Activated CD4-positive, alpha-beta T cell treated with anti-CD3 and anti-CD28 coated beads for 48 hours (primary cell): ENCODE measurements at regions not wholly inside any gene's neighbourhood (a gene's known extent, or its start where the extent isn't known, plus 50 kb on each side); places are given as distances from the start of the nearest gene placed in this dataset.

Source experiments
- DNase-seq: peaks from one replicate; pipeline ENCODE4 v3.0.0-alpha.2; 2020

DNA sequence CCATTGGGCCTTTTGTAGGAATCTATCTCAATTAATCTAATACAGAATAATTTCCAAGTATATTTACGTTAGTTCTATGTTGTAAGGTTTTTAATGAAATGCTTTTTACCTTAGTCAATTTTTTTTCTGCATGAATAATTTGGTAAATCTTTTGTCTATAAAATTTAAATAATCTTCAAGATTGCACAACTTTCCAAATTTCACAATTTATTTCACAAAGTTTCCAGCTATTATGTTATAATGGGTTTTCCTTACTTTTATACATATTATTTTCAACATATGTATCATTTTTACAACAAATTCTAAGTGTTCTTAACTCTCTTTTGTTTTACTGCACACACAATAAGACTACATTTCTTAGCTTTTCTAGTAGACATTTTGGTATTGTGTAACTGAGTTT, 470.7 kb downstream of the ETV1 start:
- DNase-seq = no peak

DNA sequence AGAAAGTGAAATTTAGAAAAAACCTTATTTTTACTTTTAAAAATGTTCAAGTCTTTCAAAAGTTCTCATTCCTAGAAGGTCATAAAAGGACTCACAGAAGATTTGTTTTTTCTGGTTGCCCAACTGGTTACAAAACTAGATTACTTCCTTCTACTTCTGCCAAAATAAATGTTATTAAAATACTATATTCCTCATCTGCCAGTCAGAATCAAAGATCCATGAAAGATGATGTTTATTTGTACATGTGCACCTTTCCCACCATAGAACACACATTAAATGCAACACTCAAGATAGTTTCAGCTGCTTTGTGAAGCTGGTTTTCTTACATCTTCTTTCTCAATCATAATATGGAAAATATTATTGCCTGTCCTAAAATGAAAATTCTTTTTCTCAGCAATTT, 465.4 kb downstream of the ETV1 start:
- no peak for DNase-seq

DNA sequence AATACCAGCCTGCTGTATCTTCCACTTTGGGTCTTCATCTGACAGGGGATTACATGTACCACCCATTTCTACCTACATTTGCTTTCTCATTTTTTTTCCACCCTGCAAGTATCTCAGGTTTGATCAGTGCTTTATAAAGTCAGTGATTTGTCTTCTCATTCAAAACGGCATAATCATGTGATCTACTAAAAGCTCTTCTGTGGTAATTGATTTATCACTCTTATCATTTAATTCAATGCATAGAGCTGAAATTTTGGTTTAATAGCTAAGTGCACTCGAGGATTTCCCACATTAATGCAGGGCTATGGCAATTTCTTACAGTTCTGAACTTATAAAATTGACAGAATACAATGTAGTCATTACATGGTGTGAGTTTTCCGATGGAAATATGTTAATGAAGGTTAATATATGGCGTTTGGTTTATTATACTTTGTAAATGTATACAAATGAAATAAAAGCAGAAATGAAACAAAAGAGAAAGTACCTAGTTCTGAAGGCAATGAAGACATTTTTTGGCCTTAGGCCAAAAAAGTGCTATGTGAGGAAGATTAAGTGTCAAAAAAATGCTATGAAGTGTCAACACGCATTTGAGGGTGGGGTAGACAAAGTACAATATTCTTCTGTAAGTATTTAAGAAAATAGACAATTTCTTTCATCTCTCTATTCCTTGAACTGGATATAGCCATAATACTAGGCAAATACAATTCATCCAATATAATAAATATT, 457.3 kb downstream of the ETV1 start:
- no peak for DNase-seq

DNA sequence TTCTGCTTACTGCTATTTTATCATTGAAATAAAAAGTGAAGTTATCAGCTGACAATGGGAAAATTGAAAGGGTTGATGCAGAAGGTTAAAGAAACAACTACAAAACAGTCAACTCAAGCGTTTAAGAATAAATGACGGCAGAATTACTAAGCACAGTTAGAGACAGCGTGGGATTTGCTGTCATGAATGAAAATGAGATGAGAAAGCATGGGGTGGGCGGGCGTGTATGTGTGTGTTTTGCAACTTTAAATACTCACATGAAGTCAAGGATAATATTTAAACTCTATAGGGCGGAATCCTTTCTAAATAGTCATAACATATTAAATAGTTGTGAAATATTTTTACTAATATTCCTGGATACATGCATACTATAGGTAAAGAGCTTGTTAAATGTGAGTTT, 450.8 kb downstream of the ETV1 start:
- no peak for DNase-seq

- no peak for DNase-seq
These were observed 449.0 kb downstream of the ETV1 start for GRCh38 chr7:13540429-13540828.

- DNase-seq = no peak
These were observed 448.1 kb downstream of the ETV1 start for GRCh38 chr7:13541326-13541725.

- DNase-seq = no peak
These were observed 447.0 kb downstream of the ETV1 start for GRCh38 chr7:13542451-13542850.

DNA sequence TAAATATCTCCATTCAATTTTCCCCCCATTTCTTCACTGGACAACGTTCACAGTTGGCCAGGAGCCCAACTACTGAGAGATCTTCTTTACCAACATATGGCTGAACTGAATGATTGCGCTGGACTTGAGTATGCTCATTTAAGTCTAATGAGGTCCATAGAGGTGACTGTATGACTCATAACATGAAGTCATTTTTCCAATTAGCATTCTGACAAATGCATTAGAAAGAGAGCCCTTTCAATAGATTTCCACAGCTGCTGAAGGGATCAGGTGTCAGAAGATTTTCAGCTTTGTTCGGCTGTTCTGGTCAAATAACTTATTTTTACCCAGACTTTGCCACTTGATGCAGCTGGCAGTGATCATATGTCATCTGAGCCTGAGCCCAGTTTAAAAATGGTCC, 438.0 kb downstream of the ETV1 start:
- no peak for DNase-seq

DNA sequence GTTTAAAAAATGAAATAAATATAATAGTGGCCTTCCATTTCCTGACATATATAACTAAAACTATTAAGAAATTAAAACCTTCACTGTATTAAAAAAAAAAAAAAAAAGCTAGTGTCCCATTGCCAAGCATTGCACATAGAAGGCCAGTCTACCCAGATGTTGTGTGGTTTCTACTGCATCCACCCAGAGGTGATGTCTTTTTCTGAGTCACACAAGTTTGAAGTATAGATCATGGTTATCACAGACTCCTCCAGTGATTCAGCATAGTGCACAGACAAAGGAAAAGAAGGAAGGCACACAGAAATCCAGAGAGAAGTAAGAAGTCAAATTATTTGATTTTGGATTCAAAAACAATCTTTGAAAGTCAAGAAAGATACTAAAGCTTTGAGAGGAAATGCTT, 429.0 kb downstream of the ETV1 start:
- no peak for DNase-seq

- no peak for DNase-seq
These were observed 426.2 kb downstream of the ETV1 start for GRCh38 chr7:13563257-13563656.

DNA sequence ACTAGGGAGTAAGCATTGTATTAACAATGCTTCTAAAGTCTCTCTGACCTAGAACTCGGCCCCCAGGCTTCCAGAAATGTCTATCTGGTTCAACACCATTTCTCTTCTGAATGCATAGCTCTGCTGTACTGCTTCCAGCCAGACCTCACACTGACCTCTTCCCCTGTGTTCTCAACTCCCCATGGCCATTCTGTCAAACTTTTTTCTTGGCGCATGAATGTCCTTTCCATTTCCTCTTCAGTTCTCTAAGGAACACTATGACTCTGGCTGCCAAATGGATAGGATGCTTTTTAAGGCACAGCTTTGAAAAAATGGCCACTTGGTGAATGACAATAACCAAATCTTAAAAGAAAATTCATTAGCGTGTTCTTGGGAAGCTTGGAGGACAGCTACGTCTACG, 425.8 kb downstream of the ETV1 start:
- DNase-seq = no peak

- DNase-seq = no peak
These were observed 411.8 kb downstream of the ETV1 start for GRCh38 chr7:13577566-13578145.

GRCh38 chr7:13578294-13578693, 411.2 kb downstream of the ETV1 start:
- no peak for DNase-seq

- DNase-seq = no peak
These were observed 408.4 kb downstream of the ETV1 start for GRCh38 chr7:13581097-13581496.

GRCh38 chr7:13593854-13594253, 395.6 kb downstream of the ETV1 start:
- no peak for DNase-seq

- DNase-seq = no peak
These were observed 387.4 kb downstream of the ETV1 start for GRCh38 chr7:13602036-13602435.

DNA sequence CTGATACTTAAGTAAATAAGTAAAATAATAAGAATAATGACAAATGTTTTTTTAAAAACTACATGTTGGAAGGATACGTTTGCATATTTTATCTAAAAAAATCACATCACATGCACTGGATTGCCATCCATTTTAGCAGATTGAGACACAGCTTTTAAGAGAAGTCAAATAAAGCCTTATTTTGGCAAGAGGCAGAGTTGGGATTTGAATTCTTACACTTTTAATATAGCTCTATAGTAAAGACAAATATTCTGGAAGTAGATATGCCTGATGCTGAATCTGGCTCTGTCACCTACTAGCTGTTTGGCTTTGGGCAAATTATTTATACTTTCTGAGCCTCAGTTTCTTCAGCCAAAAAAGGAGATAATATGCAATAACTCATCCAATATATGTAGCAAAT, 386.4 kb downstream of the ETV1 start:
- no peak for DNase-seq

GRCh38 chr7:13603661-13604060, 385.8 kb downstream of the ETV1 start:
- no peak for DNase-seq

- no peak for DNase-seq
These were observed 385.3 kb downstream of the ETV1 start for GRCh38 chr7:13604178-13604577.

DNA sequence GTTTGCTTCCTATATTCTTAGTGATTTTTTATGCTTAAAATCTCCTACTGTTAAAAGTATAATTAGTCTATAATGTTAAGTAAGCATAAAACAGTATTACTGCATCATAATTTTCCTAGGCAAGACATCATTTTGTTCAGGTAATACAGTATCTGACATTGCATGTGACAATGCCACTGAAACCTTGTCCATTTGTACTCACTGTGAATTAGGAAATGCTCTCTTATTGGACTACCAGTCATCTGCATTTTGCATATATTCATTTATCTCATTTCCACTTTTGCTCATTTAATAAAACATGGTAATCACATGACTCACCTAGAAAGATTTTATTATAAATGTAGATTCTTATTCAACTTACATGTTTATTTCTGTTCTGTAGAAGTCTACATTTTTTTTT, 379.1 kb downstream of the ETV1 start:
- DNase-seq = no peak

GRCh38 chr7:13615679-13616078, 373.8 kb downstream of the ETV1 start:
- DNase-seq = no peak

- no peak for DNase-seq
These were observed 362.0 kb downstream of the ETV1 start for GRCh38 chr7:13627455-13627854.

DNA sequence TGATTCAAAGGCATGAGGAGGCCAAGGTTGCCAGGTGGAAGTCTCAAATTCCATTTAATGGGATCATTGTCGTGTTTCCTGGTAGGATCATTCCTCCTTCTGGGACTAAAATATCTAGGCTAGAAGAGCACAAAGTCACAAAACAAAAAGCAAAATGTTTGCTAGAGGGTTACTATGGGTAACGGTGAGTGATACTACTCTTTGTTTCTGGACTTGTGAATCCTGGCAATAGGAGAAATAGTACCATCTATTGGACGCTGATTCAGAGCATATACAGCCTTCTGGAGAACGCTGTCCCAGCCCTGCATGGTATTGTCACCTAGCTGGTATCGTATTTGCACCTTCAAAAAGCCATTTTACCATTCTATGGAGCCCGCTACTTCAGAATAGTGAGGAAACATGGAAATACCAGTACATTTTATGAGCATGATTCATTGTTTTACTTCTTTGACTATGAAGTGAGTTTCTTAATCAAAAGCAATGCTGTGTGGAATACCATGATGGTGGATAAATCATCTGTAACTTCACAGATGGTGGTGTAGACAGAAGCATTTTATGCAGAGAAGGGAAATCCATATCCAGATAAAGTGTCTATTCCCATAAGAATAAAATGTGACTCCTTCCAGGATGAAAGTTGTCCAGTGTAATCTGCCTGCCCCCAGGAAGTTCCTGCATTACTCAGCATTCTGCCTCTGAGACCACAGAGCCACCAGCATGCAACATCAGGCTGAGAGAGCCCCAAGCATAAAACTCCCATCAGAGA, 361.0 kb downstream of the ETV1 start:
- DNase-seq = no peak
